Coronary artery (tissue), 2 donors: ENCODE measurements at regions not wholly inside any gene's neighbourhood (a gene's known extent, or its start where the extent isn't known, plus 50 kb on each side); places are given as distances from the start of the nearest gene placed in this dataset.

Experiments used
- DNase-seq: peaks from one replicate; pipeline ENCODE4 v3.0.0-alpha.2; 2017; ENCODE audit warnings: low spot score
- H3K27ac ChIP-seq, 2 donors: fragments of 200-600 bp; sonication (generic); one replicate each; pipeline ENCODE4 v1.5.1; 2016 to 2019
- H3K4me3 ChIP-seq: fragments of 200-600 bp; sonication (generic); 2 replicates; pipeline ENCODE4 v1.5.1; 2016; ENCODE audit warnings: mild to moderate bottlenecking, moderate library complexity
- CTCF ChIP-seq: fragments of 200-600 bp; sonication (generic); IDR thresholded peaks from one replicate; pipeline ENCODE4 v1.5.1; 2019; ENCODE audit warnings: antibody characterized with exemption

GRCh38 chr11:109970516-109971183, 122.5 kb upstream of the ZC3H12C start:
- DNase-seq, result no peak
- peak overlapping the region in 1 of 2 donors; percentile 16 for H3K27ac ChIP-seq
- no peak for TF ChIP-seq CTCF
- H3K4me3 ChIP-seq, result no peak overlapping the region

GRCh38 chr11:109971184-109971523, 122.0 kb upstream of the ZC3H12C start:
- no peak for TF ChIP-seq CTCF
- H3K4me3 ChIP-seq, result no peak overlapping the region
- peak overlapping the region in 1 of 2 donors; percentile 16 for H3K27ac ChIP-seq
- DNase-seq, result no peak

- H3K27ac ChIP-seq, result no peak overlapping the region
- H3K4me3 ChIP-seq, result no peak overlapping the region
- no peak for TF ChIP-seq CTCF
- DNase-seq, result no peak
These were observed 120.9 kb upstream of the ZC3H12C start for GRCh38 chr11:109972181-109972715.

- DNase-seq, result no peak
- no peak overlapping the region for H3K4me3 ChIP-seq
- no peak for TF ChIP-seq CTCF
- no peak overlapping the region for H3K27ac ChIP-seq
These were observed 120.3 kb upstream of the ZC3H12C start for GRCh38 chr11:109972939-109973338.

GRCh38 chr11:109973486-109973885, 119.7 kb upstream of the ZC3H12C start:
- DNase-seq, result no peak
- TF ChIP-seq CTCF, result no peak

GRCh38 chr11:109974523-109974922, 118.7 kb upstream of the ZC3H12C start:
- no peak for TF ChIP-seq CTCF
- no peak for DNase-seq
- Histone ChIP-seq H3K4me3 (no peak overlapping the region), H3K27ac (no peak overlapping the region)

More at GRCh38 chr11:109973486-109973885, 119.7 kb upstream of the ZC3H12C start:
- Histone ChIP-seq H3K27ac (no peak overlapping the region), H3K4me3 (no peak overlapping the region)

- no peak overlapping the region for H3K4me3 ChIP-seq
- no peak for DNase-seq
- H3K27ac ChIP-seq, result no peak overlapping the region
- no peak for TF ChIP-seq CTCF
These were observed 114.3 kb upstream of the ZC3H12C start for GRCh38 chr11:109978895-109979294.
